ENCODE measurements at regions not wholly inside any gene's neighbourhood (a gene's known extent, or its start where the extent isn't known, plus 50 kb on each side); places are given as distances from the start of the nearest gene placed in this dataset.

DNA sequence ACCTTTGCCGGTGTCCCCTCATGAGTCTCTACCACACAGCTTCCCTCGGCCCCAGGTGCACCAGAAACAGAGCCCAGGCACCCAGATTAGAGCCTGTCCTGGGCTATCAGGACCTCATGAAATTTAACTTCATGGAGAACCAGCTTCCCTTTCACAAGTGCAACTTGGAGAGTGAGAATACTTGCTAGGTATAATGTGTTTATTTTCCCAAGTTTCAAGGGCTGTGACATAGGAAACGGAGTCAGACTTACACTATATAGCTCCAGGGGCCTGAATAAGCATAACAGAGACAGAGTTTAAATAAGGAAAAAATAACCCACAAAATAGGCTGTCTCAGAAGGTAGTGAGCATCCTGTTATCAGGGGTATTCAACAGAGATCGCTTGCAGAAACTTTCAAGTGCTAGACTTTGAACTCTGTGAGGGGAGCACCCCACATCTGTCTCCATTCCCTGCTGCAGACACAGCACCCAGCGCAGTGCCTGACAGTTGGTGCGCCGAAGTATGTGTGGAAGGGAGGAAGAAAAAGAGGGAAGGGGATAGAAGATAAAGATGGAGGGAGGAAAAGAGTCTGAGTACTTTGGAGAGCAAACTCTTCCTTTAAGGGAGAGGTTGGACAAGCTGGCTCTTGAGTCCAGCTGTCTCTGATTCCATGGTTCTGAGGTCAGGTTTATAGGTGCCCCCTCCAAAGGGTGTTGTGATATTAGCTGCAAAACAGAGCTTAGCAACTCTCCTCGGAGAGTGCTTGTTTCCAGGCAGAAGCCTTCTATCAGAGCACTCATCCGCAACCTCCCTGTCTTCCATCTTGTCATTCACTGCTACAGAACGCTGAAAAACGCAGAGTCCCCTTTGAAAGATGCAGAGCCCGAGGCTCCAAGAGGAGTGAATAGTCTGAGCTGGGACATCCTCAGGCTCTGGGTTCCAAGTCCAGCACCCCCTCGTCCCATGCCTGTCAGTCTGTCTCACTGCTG lies 84.8 kb downstream of the CPN2 start:
- TF ChIP-seq POLR2A (IDR thresholded peaks at IDR 0.05; ENCODE audit: low read depth, low read length), result no peak
- TF ChIP-seq POLR2AphosphoS5 (IDR thresholded peaks at IDR 0.05; ENCODE audit: low read depth, low read length), result no peak
- no peak for TF ChIP-seq TAF1 (IDR thresholded peaks at IDR 0.05; ENCODE audit: borderline replicate concordance, low read depth, low read length)
